Heart left ventricle (tissue), 13 donors: ENCODE measurements at regions not wholly inside any gene's neighbourhood (a gene's known extent, or its start where the extent isn't known, plus 50 kb on each side); places are given as distances from the start of the nearest gene placed in this dataset.

Source experiments
- CTCF ChIP-seq, 12 donors: fragments of 200-600 bp; sonication (generic) in 4 of 12; IDR thresholded peaks; one replicate each; pipeline versions ENCODE4 v1.5.0 to v1.8.0; 2018 to 2022; ENCODE audit warnings: antibody characterized with exemption in 12 of 12, mild to moderate bottlenecking in 5 of 12
- POLR2A ChIP-seq, 2 donors: fragments of 450-650 bp; IDR thresholded peaks; one replicate each; pipeline ENCODE4 v1.6.1; 2017; ENCODE audit warnings: antibody characterized with exemption in 2 of 2, mild to moderate bottlenecking in 2 of 2, moderate library complexity in 2 of 2
- donor health status: ischemic (EF 13 %, LVEDD 7.1; RV severe dilation, severe dysfunction).
- donor health status: DM: no; HTN: yes; CAD: no.
- donor health status: DM: no; HTN: no; CAD: no.
- donor health status: ischemic (EF 25% LVEDD 6.9; RV normal size, moderate dysfunction).
- donor health status: ischemic (EF 25% LVEDD 5.7; RV mildly dilated, moderate dysfunction).
- donor health status: ischemic (EF 35%, LVEDD 5.7; RV mildly dilated, moderate dysfunction).
- donor health status: nonischemic (EF 11% LVEDD 7.7; RV severe dilation, severe dysfunction).
- donor health status: DM: yes; HTN: yes; CAD: no.
- donor health status: PGD.
- donor health status: ischemic (EF 29% LVEDD 5.4; RV normal size, mild dysfunction).
- donor health status: nonischemic (EF 23%, LVEDD 6.1; RV moderate dilation, normal function).

- no peak for TF ChIP-seq POLR2A (IDR thresholded peaks at IDR 0.05)
- TF ChIP-seq CTCF (IDR thresholded peaks at IDR 0.05), result no peak
Measured at GRCh38 chr15:38164507-38164906, 88.1 kb upstream of the SPRED1 start.
